Cardiac septum (tissue), 1 donor: ENCODE measurements at regions not wholly inside any gene's neighbourhood (a gene's known extent, or its start where the extent isn't known, plus 50 kb on each side); places are given as distances from the start of the nearest gene placed in this dataset.

Experiments
- DNase-seq: peaks from one replicate; pipeline ENCODE4 v3.0.0-alpha.2; 2020; ENCODE audit warnings: low spot score
- intact Hi-C: fragments of 100-400 bp; cut with DNase I; formaldehyde crosslinking; loops from one replicate; pipeline ENCODE4 v1.14.0; 2022
- donor health status: DM: no; HTN: no; CAD: no.

DNA sequence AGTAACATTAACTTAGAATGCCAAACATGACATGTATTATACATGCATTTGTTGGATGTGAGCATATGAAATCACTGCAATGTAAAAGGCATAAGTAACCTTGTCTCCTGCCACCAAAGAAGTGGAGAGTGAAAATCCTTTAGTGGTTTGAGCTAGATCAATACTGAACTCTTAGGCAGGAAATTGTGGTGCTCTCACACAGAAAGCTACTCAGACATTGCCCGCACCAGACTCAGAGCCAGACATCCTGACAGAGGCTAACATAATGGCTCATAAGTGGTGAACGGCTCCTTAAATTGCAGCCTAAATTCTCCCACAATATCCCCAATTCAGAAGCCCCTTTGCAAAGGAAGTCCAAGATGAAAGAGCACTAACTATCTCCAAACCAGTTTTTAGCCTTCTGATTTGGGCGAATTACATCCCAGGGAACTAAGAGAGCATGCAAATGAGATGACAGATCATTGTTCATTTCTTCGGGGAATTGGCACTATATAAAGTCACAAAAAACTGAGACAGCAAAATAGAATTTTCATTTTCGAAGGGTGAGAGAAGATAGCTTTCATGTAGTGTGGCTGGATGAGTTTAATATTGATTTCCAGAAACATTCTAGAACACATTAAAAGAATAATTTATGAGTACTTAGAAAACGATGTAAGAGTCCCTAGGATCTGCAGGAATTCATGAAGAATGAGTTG is 233.6 kb upstream of the RPS6KA3 start:
- intact Hi-C loops, result no loop called here
- no peak for DNase-seq

DNA sequence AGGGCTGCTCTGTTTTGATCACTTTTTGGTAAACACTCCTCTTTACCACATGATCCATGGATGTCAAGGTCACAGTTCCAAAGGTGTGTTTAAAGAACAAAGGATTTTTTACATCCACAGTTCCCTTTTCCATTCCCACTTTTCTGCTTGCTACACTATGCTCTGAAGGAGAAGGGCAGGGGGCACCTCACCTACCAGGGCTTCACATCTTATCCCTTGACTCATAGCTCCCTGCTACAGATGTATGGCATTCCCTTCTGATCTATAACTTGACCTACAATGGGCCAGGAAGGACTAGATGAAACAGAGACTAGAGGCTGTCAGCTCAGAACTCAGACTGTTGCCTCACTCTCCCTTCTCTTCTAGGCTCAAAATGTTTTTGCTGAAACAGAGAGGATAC is 233.1 kb upstream of the RPS6KA3 start:
- DNase-seq, result no peak
- intact Hi-C loops, result no loop called here

DNA sequence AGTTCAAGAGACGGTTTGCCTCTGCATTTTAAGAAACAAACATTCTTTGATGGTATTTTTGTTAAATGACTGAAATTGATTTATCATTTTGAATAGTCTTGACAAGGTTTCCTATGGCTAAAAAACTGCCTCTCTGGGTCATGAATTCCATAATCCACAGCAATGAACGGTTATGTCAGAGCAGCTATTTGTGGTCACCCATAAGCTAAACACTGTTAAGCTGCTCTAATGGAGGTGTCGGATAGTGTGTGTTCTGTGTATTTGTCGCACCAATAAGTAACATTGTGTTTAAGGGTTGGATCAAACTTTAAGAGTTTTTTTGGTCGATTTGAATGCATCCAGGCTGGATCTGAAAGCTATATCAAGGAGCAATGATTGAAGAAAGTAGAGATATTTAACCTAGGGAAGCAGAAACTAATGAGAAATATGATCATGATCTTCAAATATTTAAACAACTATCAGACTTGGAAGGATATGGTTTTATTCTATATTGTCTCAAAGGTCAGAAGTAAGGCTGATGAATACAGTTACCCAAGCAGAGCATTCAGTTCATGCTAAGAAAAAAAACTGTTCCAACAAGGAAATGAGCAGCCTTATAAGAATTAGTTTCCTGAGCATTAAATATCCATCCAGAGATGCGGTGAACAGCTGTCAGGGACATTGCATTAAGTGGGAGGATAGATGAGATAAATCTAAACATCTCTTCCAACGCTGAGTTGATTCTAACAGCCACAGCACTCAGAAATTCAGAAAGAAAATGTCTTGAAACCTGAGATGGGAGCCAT is 232.3 kb upstream of the RPS6KA3 start:
- DNase-seq, result no peak
- intact Hi-C loops, result no loop called here

GRCh38 chrX:20495575-20495974 is 228.9 kb upstream of the RPS6KA3 start:
- DNase-seq, result no peak
- intact Hi-C loops, result no loop called here

- no peak for DNase-seq
- intact Hi-C loops, result no loop called here
Measured at GRCh38 chrX:20488473-20488872, 221.8 kb upstream of the RPS6KA3 start.

DNA sequence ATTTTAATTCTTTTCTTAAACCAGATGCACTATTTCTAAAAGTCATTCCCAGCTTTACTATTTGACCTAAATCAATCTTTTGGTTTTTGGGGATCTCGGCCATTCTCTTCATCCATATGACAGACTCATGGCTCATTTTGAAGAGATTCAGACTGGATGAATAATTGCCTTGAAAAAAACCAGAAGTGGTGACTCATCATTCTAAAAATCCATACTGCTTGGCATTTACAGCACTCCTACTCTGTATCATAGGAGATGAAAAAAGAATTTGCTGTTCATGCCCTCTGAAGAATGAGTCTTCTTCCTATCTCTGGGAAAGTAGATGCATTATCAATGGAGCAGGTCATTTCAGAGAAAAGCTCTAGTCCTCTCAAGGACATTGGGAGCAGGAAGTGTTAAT is 220.5 kb upstream of the RPS6KA3 start:
- intact Hi-C loops, result no loop called here
- DNase-seq, result no peak

- DNase-seq, result no peak
- intact Hi-C loops, result no loop called here
Measured at GRCh38 chrX:20481632-20482031, 214.9 kb upstream of the RPS6KA3 start.

GRCh38 chrX:20479896-20480295 is 213.2 kb upstream of the RPS6KA3 start:
- intact Hi-C loops, result no loop called here
- no peak for DNase-seq

DNA sequence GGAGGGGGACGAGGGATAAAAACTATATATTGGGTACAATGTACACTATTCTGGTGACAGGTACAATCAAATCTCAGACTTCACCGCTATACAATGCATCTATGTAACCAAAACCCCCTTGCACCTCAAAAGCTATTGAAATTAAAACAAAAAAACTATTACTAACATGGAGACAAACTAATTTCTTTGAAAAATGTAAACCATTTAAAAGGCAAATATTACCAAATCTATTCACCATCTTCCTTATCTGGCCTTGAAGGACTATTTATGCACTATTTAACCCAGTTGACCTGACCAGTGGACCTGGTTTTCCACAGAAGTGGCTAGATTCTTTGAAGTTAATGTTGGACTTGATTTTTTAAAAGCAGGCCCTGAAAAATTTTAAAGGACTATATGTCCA is 212.3 kb upstream of the RPS6KA3 start:
- intact Hi-C loops, result no loop called here
- DNase-seq, result no peak

GRCh38 chrX:20477836-20478524 is 211.3 kb upstream of the RPS6KA3 start:
- intact Hi-C loops, result no loop called here

DNA sequence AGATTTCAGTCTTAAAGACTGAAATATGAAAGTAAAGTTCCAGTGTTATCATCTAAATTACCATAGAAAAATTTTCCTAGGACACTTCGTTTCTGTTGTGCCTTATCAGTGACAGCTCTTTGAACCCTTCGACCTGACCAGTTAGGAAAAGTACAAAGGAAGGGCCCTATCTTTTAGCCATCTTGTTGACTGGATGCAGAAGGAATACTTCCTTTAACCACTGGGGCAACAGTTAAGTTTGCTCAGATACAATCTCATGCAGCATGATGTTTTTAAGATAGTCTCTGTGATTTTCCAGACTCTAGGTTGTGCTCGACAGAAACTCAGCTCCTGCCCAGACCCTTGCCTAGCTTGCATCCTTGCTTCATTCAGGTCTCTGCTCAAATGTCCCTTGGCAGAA is 210.5 kb upstream of the RPS6KA3 start:
- no peak for DNase-seq
- intact Hi-C loops, result no loop called here

More at GRCh38 chrX:20477836-20478524, 211.3 kb upstream of the RPS6KA3 start:
- no peak for DNase-seq

- intact Hi-C loops, result no loop called here
- no peak for DNase-seq
Measured at GRCh38 chrX:20472620-20473258, 206.0 kb upstream of the RPS6KA3 start.

GRCh38 chrX:20472148-20472547 is 205.4 kb upstream of the RPS6KA3 start:
- intact Hi-C loops, result no loop called here

DNA sequence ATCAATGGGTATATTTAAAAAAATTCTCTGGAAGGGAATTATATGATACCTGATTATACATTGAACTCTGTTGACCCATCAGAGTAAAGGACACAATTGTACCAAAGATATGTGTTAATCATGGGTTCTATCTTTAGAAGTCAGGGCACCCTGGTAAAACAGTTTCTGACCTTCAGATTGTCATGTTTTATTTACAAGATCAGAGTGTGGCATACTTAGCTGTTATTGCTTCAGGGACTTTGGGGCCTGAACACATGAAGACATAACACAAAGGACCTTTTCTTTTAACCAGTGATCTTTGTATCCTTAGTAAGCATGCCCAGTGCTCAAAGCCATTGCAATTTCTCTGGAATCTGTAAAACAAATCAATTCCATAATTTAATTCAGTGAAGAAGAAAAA is 204.8 kb upstream of the RPS6KA3 start:
- no peak for DNase-seq
- intact Hi-C loops, result no loop called here

More at GRCh38 chrX:20472148-20472547, 205.4 kb upstream of the RPS6KA3 start:
- no peak for DNase-seq

GRCh38 chrX:20463296-20464075 is 196.8 kb upstream of the RPS6KA3 start:
- DNase-seq, result no peak
- intact Hi-C loops, result no loop called here

DNA sequence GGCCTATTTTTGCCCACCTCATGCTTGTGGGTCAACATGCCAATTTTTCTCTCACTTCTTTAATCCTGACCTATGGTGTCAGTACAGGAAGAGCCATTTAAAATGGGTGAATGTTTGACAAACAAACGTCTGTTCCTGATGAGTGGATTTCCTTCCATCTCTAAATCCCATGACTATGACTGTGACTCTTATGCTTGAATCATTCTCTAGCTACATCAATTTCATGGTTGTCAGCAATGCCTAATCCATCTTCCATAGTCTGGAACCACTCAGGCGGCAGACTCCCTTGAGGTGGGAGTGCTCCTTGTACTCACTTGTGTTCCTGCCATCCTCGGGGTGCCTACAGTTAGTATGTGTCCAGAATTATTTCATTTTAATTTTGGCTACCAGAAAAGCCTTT is 194.9 kb upstream of the RPS6KA3 start:
- no peak for DNase-seq
- intact Hi-C loops, result no loop called here

DNA sequence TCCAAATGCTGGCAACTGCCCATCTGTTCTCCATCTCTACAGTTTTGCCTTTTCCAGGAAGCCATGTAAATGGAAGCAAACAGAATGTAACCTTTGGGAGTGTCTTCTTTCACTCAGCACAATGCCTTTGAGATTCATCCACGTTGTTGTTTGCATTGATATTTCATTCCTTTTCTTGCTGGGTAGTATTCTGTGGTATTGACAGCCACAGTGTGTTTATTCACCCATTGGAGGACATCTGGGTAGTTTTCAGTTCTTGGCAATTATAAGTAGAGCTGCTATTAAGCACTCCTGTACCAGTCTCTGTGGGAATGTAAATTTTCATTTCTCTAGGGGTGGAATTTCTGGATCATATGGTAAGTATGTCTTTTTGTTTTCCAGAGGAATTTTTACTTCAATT is 194.3 kb upstream of the RPS6KA3 start:
- no peak for DNase-seq
- intact Hi-C loops, result no loop called here

DNA sequence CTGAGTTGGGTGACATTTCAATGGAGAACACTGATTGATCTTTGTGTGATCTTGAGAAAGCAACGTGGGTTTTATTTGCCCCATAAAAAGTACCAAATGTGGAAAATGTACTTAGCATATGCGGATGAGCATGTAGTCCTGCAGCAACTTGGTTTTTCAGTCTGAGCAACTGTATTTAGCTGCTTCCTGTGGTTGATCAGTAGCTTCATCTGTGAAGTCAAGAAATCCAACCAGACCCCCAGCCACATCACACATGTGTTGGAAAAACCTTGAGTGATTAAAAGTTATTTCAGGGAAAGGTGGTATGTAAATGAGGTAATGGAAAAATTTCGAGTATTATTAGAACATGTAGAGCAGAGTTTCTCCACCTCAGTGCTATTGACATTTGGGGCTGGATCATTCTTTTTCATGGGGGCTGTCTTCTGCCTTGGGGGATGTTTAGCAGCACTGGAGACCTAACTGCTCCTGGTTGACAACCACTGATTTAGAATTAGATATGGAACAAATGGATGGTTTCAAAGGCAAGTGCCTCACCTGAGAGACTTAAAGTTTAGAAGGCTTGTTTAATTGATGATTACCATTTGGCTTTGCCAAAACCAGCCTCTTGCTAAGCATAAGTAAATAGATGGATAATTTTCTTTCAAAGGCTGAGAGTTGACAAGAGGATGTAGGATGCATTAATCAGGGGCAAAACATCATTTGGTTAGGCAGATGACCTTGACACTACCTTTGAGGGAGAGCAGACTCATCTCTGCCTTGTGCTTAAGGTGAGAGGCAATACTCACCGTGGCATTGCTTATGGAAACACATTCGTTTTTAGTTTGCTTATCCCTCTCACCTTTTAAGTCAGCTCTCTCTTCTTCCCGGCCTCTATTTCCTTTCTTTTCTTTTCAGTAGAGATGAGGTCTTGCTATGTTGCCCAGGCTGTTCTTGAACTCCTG is 193.0 kb upstream of the RPS6KA3 start:
- intact Hi-C loops, result no loop called here
- DNase-seq, result no peak
